HEK293 (cell line): ENCODE measurements at regions not wholly inside any gene's neighbourhood (a gene's known extent, or its start where the extent isn't known, plus 50 kb on each side); places are given as distances from the start of the nearest gene placed in this dataset.

Experiments used
- CTCF ChIP-seq: fragments of 450-650 bp; formaldehyde crosslinking; IDR thresholded peaks from 2 replicates; pipeline ENCODE4 v1.5.1; 2016; ENCODE audit warnings: missing biosample characterization, missing genetic modification characterization
- ZFP69B ChIP-seq: fragments of 450-650 bp; formaldehyde crosslinking; IDR thresholded peaks from 2 replicates; pipeline ENCODE4 v1.5.1; 2016; ENCODE audit warnings: missing biosample characterization, missing genetic modification characterization
- ZNF10 ChIP-seq: fragments of 450-650 bp; formaldehyde crosslinking; IDR thresholded peaks from 2 replicates; pipeline ENCODE4 v1.5.1; 2017; ENCODE audit warnings: missing biosample characterization, missing genetic modification characterization
- ZNF18 ChIP-seq: fragments of 450-650 bp; formaldehyde crosslinking; IDR thresholded peaks from 2 replicates; pipeline ENCODE4 v1.5.1; 2016; ENCODE audit warnings: missing biosample characterization, missing genetic modification characterization
- ZNF398 ChIP-seq: fragments of 450-650 bp; formaldehyde crosslinking; IDR thresholded peaks from 2 replicates; pipeline ENCODE4 v1.5.1; 2017; ENCODE audit warnings: missing biosample characterization, missing genetic modification characterization
- ZNF426 ChIP-seq: fragments of 450-650 bp; formaldehyde crosslinking; IDR thresholded peaks from 2 replicates; pipeline ENCODE4 v1.5.1; 2017; ENCODE audit warnings: missing biosample characterization, missing genetic modification characterization, mild to moderate bottlenecking, inconsistent platforms, moderate library complexity
- ZNF530 ChIP-seq: fragments of 450-650 bp; formaldehyde crosslinking; IDR thresholded peaks from 2 replicates; pipeline ENCODE4 v1.5.1; 2016; ENCODE audit warnings: low read depth, missing biosample characterization, missing genetic modification characterization
- ZNF707 ChIP-seq: fragments of 450-650 bp; formaldehyde crosslinking; IDR thresholded peaks from 2 replicates; pipeline ENCODE4 v1.5.1; 2016; ENCODE audit warnings: missing biosample characterization, missing genetic modification characterization

- no peak for TF ChIP-seq ZNF18 (tag by site-specific recombination)
- no peak for TF ChIP-seq ZNF707 (tag by site-specific recombination)
- TF ChIP-seq ZNF426 (tag by site-specific recombination): no peak
- TF ChIP-seq ZNF398 (tag by site-specific recombination): no peak
- no peak for TF ChIP-seq ZFP69B
- TF ChIP-seq ZNF10 (tag by site-specific recombination): no peak
- no peak for TF ChIP-seq ZNF530 (tag by site-specific recombination)
- TF ChIP-seq CTCF (tag by site-specific recombination): no peak
Measured at GRCh38 chr12:81968421-81968820, 209.3 kb upstream of the PPFIA2 start.
